OCI-LY7 (cell line): ENCODE measurements at regions not wholly inside any gene's neighbourhood (a gene's known extent, or its start where the extent isn't known, plus 50 kb on each side); places are given as distances from the start of the nearest gene placed in this dataset.

Source experiments
- BruUV-seq: library from RNA; stranded (reverse); fragments of 400-500 nt; replicated peaks from 2 replicates; lab custom pipeline; 2021; lab: Mats Ljungman, UMichigan
- CTCF ChIA-PET: fragments of 300-600 bp; sonication (Branson Sonifier 250); formaldehyde crosslinking; loops from one replicate; lab custom pipeline; 2022; ENCODE audit warnings: antibody characterized with exemption; ENCODE audit not compliant: unreplicated experiment; lab: Charles Lee
- POLR2A ChIA-PET: fragments of 300-600 bp; sonication (Branson Sonifier 250); formaldehyde crosslinking; loops from one replicate; lab custom pipeline; 2022; ENCODE audit warnings: antibody characterized with exemption; lab: Charles Lee
- DNase-seq: peaks from one replicate; pipeline ENCODE4 v3.0.0-alpha.2; 2015; ENCODE audit warnings: low spot score
- H2AFZ ChIP-seq: fragments of 200-600 bp; sonication (generic), shearing (Covaris generic); 2 replicates; pipeline ENCODE4 v1.6.1; 2014; ENCODE audit warnings: mild to moderate bottlenecking, antibody characterized with exemption, low read length, moderate library complexity
- H3K27ac ChIP-seq: fragments of 200-600 bp; sonication (generic); 2 replicates; pipeline ENCODE4 v1.5.1; 2014; ENCODE audit warnings: mixed run types, low read depth, mild to moderate bottlenecking, moderate library complexity, low read length, inconsistent platforms; ENCODE audit not compliant: poor library complexity, severe bottlenecking
- H3K36me3 ChIP-seq: fragments of 200-600 bp; sonication (generic); 2 replicates; pipeline ENCODE4 v1.6.1; 2014; ENCODE audit warnings: mild to moderate bottlenecking, antibody characterized with exemption, low read length, moderate library complexity, mixed read lengths; ENCODE audit not compliant: insufficient read depth
- H3K4me1 ChIP-seq: fragments of 200-600 bp; sonication (generic); 2 replicates; pipeline ENCODE4 v1.5.1; 2014; ENCODE audit warnings: mild to moderate bottlenecking, low read length; ENCODE audit not compliant: insufficient read depth, poor library complexity, severe bottlenecking
- H3K4me2 ChIP-seq: fragments of 200-600 bp; sonication (generic); 2 replicates; pipeline ENCODE4 v1.6.1; 2014; ENCODE audit warnings: mild to moderate bottlenecking, low read length
- H3K4me3 ChIP-seq: fragments of 200-600 bp; sonication (generic); 2 replicates; pipeline ENCODE4 v1.5.1; 2014; ENCODE audit warnings: mild to moderate bottlenecking, low read depth, low read length; ENCODE audit not compliant: poor library complexity, severe bottlenecking
- H3K79me2 ChIP-seq: fragments of 200-600 bp; sonication (generic); 2 replicates; pipeline ENCODE4 v1.6.1; 2016; ENCODE audit warnings: low read depth, mild to moderate bottlenecking, low read length, moderate library complexity, mixed read lengths; ENCODE audit not compliant: insufficient read depth
- H3K9me2 ChIP-seq: fragments of 200-600 bp; sonication (generic); 2 replicates; pipeline ENCODE4 v1.6.1; 2016; ENCODE audit warnings: mild to moderate bottlenecking, low read length, mixed read lengths; ENCODE audit not compliant: insufficient read depth
- H3K9me3 ChIP-seq: fragments of 200-600 bp; sonication (generic); 2 replicates; pipeline ENCODE4 v1.6.1; 2014; ENCODE audit warnings: mild to moderate bottlenecking, mixed run types, low read length, mixed read lengths
- H4K20me1 ChIP-seq: fragments of 200-600 bp; sonication (generic); 2 replicates; pipeline ENCODE4 v1.6.1; 2014; ENCODE audit warnings: mild to moderate bottlenecking, antibody characterized with exemption, low read length, moderate library complexity, mixed read lengths; ENCODE audit not compliant: insufficient read depth
- EZH2phosphoT487 ChIP-seq: fragments of 200-600 bp; sonication (generic); IDR thresholded peaks from 2 replicates; pipeline ENCODE4 v1.6.1; 2018; ENCODE audit warnings: low read depth, borderline replicate concordance, mild to moderate bottlenecking, mixed run types, antibody characterized with exemption, low read length, moderate library complexity, mixed read lengths
- intact Hi-C: fragments of 100-400 bp; cut with micrococcal nuclease; formaldehyde crosslinking; loops from one replicate; pipeline ENCODE4 v1.10.0; 2022; ENCODE audit not compliant: unreplicated experiment
- TF ChIP-seq, protein P1 (sequence below): fragments of 200-600 bp; sonication (generic); conservative IDR thresholded peaks from 2 replicates; pipeline ENCODE4 v1.5.1; 2014; ENCODE audit warnings: mild to moderate bottlenecking, antibody characterized with exemption, low read length, moderate library complexity, mixed read lengths

DNA sequence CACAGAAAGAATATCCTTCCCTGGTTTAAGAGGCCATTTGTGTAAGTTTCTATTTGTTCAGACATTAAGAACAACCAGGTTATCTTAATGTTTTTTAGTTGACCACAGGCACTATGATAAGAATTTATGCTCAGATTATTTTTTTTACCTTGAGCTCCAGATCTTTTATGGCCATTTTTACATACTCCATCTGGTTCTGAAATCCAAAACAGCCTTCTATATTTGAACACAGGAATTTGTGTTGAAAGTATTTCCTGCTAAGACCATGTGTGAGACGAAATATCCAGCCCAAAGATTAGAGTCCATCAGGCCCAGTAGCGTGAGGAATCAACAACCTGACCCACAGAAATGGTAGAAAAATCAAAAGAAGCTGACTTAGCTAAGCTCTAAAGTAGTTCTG is 569.9 kb upstream of the FAT3 start:
- no peak for TF ChIP-seq EZH2phosphoT487
- TF ChIP-seq, protein P1, sequence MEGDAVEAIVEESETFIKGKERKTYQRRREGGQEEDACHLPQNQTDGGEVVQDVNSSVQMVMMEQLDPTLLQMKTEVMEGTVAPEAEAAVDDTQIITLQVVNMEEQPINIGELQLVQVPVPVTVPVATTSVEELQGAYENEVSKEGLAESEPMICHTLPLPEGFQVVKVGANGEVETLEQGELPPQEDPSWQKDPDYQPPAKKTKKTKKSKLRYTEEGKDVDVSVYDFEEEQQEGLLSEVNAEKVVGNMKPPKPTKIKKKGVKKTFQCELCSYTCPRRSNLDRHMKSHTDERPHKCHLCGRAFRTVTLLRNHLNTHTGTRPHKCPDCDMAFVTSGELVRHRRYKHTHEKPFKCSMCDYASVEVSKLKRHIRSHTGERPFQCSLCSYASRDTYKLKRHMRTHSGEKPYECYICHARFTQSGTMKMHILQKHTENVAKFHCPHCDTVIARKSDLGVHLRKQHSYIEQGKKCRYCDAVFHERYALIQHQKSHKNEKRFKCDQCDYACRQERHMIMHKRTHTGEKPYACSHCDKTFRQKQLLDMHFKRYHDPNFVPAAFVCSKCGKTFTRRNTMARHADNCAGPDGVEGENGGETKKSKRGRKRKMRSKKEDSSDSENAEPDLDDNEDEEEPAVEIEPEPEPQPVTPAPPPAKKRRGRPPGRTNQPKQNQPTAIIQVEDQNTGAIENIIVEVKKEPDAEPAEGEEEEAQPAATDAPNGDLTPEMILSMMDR = no peak
- no peak for DNase-seq
- intact Hi-C loops = no loop called here
- ChIA-PET CTCF (no interaction called here), POLR2A (no interaction called here)
- no TSS peak for BruUV-seq
- H3K79me2 ChIP-seq = no peaks in the 10 kb centered on the region
- no peak overlapping the region for H3K27ac ChIP-seq
- no peaks in the 10 kb centered on the region for H3K9me2 ChIP-seq
- H3K36me3 ChIP-seq = no peaks in the 10 kb centered on the region
- H3K4me2 ChIP-seq = no peak overlapping the region
- H3K4me1 ChIP-seq = no peaks in the 10 kb centered on the region
- H3K9me3 ChIP-seq = no peaks in the 10 kb centered on the region
- H4K20me1 ChIP-seq = no peaks in the 10 kb centered on the region
- no peak overlapping the region for H2AFZ ChIP-seq
- H3K4me3 ChIP-seq = no peak overlapping the region

DNA sequence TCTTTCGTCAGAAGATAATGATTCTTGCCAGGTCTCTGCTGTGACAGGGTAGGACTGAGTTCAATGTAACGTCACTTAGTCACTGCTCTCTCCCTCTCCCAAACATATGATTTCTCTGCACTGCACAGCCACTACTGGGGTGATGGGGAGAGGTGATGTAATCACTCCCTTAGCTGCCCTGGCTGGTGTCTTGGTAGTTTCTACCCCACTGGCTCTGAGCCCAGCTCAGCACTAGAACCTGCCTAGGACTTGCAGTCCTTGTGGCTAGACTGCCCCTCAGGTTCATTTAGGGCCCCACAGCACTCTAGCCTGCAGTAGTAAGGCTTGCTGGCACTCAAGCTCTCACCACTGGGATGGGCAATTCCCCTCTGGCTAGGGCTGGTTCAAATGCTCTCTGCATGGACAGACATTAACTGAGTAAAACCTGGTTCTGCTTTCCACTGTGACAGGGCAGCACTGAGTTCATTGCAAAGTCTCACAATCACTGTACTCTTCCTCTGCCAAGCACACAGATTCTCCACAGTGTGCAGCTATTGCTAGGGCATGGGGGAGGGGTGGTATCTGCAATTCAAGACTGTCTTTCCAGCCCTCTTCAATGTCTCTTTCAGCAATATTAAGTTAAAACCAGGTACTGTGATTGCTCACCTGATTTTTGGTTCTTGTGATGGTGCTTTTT is 571.4 kb upstream of the FAT3 start:
- Histone ChIP-seq H4K20me1 (no peaks in the 10 kb centered on the region), H3K4me3 (no peak overlapping the region), H2AFZ (no peak overlapping the region), H3K9me3 (no peaks in the 10 kb centered on the region), H3K36me3 (no peaks in the 10 kb centered on the region), H3K27ac (no peak overlapping the region), H3K9me2 (no peaks in the 10 kb centered on the region), H3K79me2 (no peaks in the 10 kb centered on the region), H3K4me2 (no peak overlapping the region), H3K4me1 (no peaks in the 10 kb centered on the region)
- no TSS peak for BruUV-seq
- intact Hi-C loops = no loop called here
- ChIA-PET CTCF (no interaction called here), POLR2A (no interaction called here)
- DNase-seq = no peak
- TF ChIP-seq EZH2phosphoT487 = no peak
- TF ChIP-seq, protein P1 = no peak

DNA sequence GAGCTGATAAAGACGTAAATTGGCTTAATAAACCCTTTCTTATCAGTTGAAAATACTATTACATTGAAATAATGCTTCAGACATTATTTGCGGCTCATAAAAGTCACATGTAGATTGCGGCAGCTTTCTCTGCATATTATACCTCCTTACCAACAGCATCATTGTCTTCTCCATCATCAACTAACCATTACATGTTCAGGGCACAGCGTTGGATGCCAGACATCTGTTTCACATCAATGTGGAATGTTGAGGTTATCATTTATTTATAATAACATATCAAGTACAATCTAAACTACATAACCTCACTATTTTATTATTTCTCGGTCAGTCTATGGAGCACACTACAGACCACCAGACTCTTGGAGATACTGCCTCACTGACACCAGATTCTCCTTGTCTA is 573.8 kb upstream of the FAT3 start:
- Histone ChIP-seq H3K36me3 (no peaks in the 10 kb centered on the region), H3K4me1 (no peaks in the 10 kb centered on the region), H3K4me2 (no peak overlapping the region), H4K20me1 (no peaks in the 10 kb centered on the region), H3K27ac (no peak overlapping the region), H3K79me2 (no peaks in the 10 kb centered on the region), H3K4me3 (no peak overlapping the region), H3K9me2 (no peaks in the 10 kb centered on the region), H3K9me3 (no peaks in the 10 kb centered on the region), H2AFZ (no peak overlapping the region)
- ChIA-PET POLR2A (no interaction called here), CTCF (no interaction called here)
- intact Hi-C loops = no loop called here
- DNase-seq = no peak
- no TSS peak for BruUV-seq
- TF ChIP-seq, protein P1 = no peak
- TF ChIP-seq EZH2phosphoT487 = no peak
